OCI-LY1 (cell line): ENCODE measurements at regions not wholly inside any gene's neighbourhood (a gene's known extent, or its start where the extent isn't known, plus 50 kb on each side); places are given as distances from the start of the nearest gene placed in this dataset.
A peak's percentile ranks its signal among the peaks of the same experiment; 100 is the strongest.

Experiments used
- H2AFZ ChIP-seq: fragments of 200-600 bp; sonication (generic), shearing (Covaris generic); 2 replicates; pipeline ENCODE4 v1.6.0; 2014; ENCODE audit warnings: antibody characterized with exemption, mild to moderate bottlenecking, low read length
- H3F3A ChIP-seq: fragments of 200-600 bp; sonication (generic), shearing (Covaris generic); 2 replicates; pipeline ENCODE4 v1.6.0; 2014; ENCODE audit warnings: mild to moderate bottlenecking, antibody characterized with exemption, low read length, moderate library complexity; ENCODE audit not compliant: insufficient read depth
- H3K27ac ChIP-seq: fragments of 200-600 bp; sonication (generic); 2 replicates; pipeline ENCODE4 v1.5.1; 2014; ENCODE audit warnings: low read length, mixed run types, mild to moderate bottlenecking, low read depth; ENCODE audit not compliant: poor library complexity, severe bottlenecking
- H3K27me3 ChIP-seq: fragments of 200-600 bp; sonication (generic); 2 replicates; pipeline ENCODE4 v1.6.0; 2014; ENCODE audit warnings: antibody characterized with exemption, mild to moderate bottlenecking, low read length, moderate library complexity; ENCODE audit not compliant: insufficient read depth
- H3K36me3 ChIP-seq: fragments of 200-600 bp; sonication (generic); 2 replicates; pipeline ENCODE4 v1.6.1; 2014; ENCODE audit warnings: mild to moderate bottlenecking, antibody characterized with exemption, low read length, moderate library complexity, mixed read lengths; ENCODE audit not compliant: insufficient read depth
- H3K4me1 ChIP-seq: fragments of 200-600 bp; sonication (generic); 2 replicates; pipeline ENCODE4 v1.5.1; 2014; ENCODE audit warnings: mild to moderate bottlenecking, low read length, moderate library complexity; ENCODE audit not compliant: insufficient read depth, severe bottlenecking
- H3K4me2 ChIP-seq: fragments of 200-600 bp; sonication (generic), shearing (Covaris generic); 2 replicates; pipeline ENCODE4 v1.6.1; 2014; ENCODE audit warnings: low read length
- H3K4me3 ChIP-seq: fragments of 200-600 bp; sonication (generic); 2 replicates; pipeline ENCODE4 v1.5.1; 2014; ENCODE audit warnings: low read length, low read depth, mild to moderate bottlenecking, mixed read lengths; ENCODE audit not compliant: poor library complexity, severe bottlenecking
- H3K79me2 ChIP-seq: fragments of 200-600 bp; shearing (Covaris generic); 2 replicates; pipeline ENCODE4 v1.6.1; 2016; ENCODE audit warnings: mixed run types, low read length, mixed read lengths; ENCODE audit not compliant: insufficient read depth
- H3K9ac ChIP-seq: fragments of 200-600 bp; sonication (generic), shearing (Covaris generic); 2 replicates; pipeline ENCODE4 v1.6.1; 2014; ENCODE audit warnings: mild to moderate bottlenecking, low read length, mixed read lengths
- H3K9me2 ChIP-seq: fragments of 200-600 bp; sonication (generic), shearing (Covaris generic); 2 replicates; pipeline ENCODE4 v1.6.1; 2014; ENCODE audit warnings: low read depth, mild to moderate bottlenecking, low read length, mixed read lengths
- H3K9me3 ChIP-seq: fragments of 200-600 bp; shearing (Covaris generic); 2 replicates; pipeline ENCODE4 v1.6.1; 2014; ENCODE audit warnings: low read length, mixed read lengths
- H4K20me1 ChIP-seq: fragments of 200-600 bp; sonication (generic), shearing (Covaris generic); 2 replicates; pipeline ENCODE4 v1.6.0; 2016; ENCODE audit warnings: mild to moderate bottlenecking, low read length; ENCODE audit not compliant: insufficient read depth
- EZH2 ChIP-seq: fragments of 200-600 bp; sonication (generic), shearing (Covaris generic); IDR thresholded peaks from 2 replicates; pipeline ENCODE4 v1.8.0; 2017; ENCODE audit warnings: borderline replicate concordance, mixed run types, mild to moderate bottlenecking, antibody characterized with exemption, low read length, moderate library complexity, mixed read lengths
- TF ChIP-seq, protein P1 (sequence below): fragments of 200-600 bp; sonication (generic), shearing (Covaris generic); IDR thresholded peaks from 2 replicates; pipeline ENCODE4 v1.5.1; 2017; ENCODE audit warnings: mild to moderate bottlenecking, antibody characterized with exemption, low read length, moderate library complexity, mixed read lengths

GRCh38 chr16:85345129-85345639 is 232.9 kb upstream of the CIBAR2 start:
- H3K79me2 ChIP-seq: no peaks in the 10 kb centered on the region
- H3K9me2 ChIP-seq: no peaks in the 10 kb centered on the region
- H3K4me1 ChIP-seq: no peaks in the 10 kb centered on the region
- no peak overlapping the region for H3K27ac ChIP-seq
- H3K27me3 ChIP-seq: peaks cover 10% of the 10 kb centered on the region; the same call in 1 of the 2 replicates
- no peak overlapping the region for H2AFZ ChIP-seq
- no peaks in the 10 kb centered on the region for H3K9me3 ChIP-seq
- H3K4me2 ChIP-seq: no peak overlapping the region
- H4K20me1 ChIP-seq: no peaks in the 10 kb centered on the region
- no peak overlapping the region for H3K9ac ChIP-seq
- TF ChIP-seq, protein P1, sequence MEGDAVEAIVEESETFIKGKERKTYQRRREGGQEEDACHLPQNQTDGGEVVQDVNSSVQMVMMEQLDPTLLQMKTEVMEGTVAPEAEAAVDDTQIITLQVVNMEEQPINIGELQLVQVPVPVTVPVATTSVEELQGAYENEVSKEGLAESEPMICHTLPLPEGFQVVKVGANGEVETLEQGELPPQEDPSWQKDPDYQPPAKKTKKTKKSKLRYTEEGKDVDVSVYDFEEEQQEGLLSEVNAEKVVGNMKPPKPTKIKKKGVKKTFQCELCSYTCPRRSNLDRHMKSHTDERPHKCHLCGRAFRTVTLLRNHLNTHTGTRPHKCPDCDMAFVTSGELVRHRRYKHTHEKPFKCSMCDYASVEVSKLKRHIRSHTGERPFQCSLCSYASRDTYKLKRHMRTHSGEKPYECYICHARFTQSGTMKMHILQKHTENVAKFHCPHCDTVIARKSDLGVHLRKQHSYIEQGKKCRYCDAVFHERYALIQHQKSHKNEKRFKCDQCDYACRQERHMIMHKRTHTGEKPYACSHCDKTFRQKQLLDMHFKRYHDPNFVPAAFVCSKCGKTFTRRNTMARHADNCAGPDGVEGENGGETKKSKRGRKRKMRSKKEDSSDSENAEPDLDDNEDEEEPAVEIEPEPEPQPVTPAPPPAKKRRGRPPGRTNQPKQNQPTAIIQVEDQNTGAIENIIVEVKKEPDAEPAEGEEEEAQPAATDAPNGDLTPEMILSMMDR: no peak
- TF ChIP-seq EZH2: no peak
- no peaks in the 10 kb centered on the region for H3F3A ChIP-seq
- H3K4me3 ChIP-seq: no peak overlapping the region
- H3K36me3 ChIP-seq: no peaks in the 10 kb centered on the region

GRCh38 chr16:85346404-85347212 is 234.3 kb upstream of the CIBAR2 start:
- H3K79me2 ChIP-seq: no peaks in the 10 kb centered on the region
- no peaks in the 10 kb centered on the region for H3K36me3 ChIP-seq
- H3K4me3 ChIP-seq: no peak overlapping the region
- peaks cover 23% of the 10 kb centered on the region; the same call in 1 of the 2 replicates for H3K27me3 ChIP-seq
- H2AFZ ChIP-seq: no peak overlapping the region
- no peak overlapping the region for H3K9ac ChIP-seq
- H3K4me1 ChIP-seq: no peaks in the 10 kb centered on the region
- H3K9me2 ChIP-seq: no peaks in the 10 kb centered on the region
- TF ChIP-seq, protein P1: no peak
- no peaks in the 10 kb centered on the region for H4K20me1 ChIP-seq
- no peaks in the 10 kb centered on the region for H3K9me3 ChIP-seq
- H3F3A ChIP-seq: no peaks in the 10 kb centered on the region
- no peak overlapping the region for H3K4me2 ChIP-seq
- no peak overlapping the region for H3K27ac ChIP-seq

DNA sequence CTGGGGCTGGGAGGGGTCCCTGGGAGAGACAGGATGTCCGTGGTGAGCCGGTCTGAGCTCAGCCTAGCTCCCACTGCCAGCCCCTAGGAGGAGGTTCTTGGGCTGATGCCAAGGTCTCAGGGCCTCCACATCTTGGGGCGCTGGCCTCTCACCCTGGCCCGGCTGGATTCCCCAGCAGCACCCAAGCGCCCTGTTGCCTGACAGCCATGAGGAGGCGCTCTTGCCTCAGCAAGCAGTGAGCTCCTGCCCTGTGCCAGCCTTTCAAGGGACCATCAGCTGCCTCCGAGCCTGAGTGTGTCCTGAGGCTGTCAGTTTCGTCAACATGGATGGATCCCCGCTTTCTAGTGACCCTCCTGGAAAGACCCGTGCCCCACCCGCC is 234.9 kb upstream of the CIBAR2 start:
- H3K4me1 ChIP-seq: no peaks in the 10 kb centered on the region
- no peaks in the 10 kb centered on the region for H3K9me3 ChIP-seq
- H3K36me3 ChIP-seq: no peaks in the 10 kb centered on the region
- no peaks in the 10 kb centered on the region for H3K79me2 ChIP-seq
- H4K20me1 ChIP-seq: no peaks in the 10 kb centered on the region
- H3K9me2 ChIP-seq: no peaks in the 10 kb centered on the region
- no peak overlapping the region for H3K27ac ChIP-seq
- no peak overlapping the region for H3K4me3 ChIP-seq
- peaks cover 23% of the 10 kb centered on the region; the same call in 1 of the 2 replicates for H3K27me3 ChIP-seq
- no peaks in the 10 kb centered on the region for H3F3A ChIP-seq
- H2AFZ ChIP-seq: no peak overlapping the region
- no peak overlapping the region for H3K4me2 ChIP-seq
- no peak for TF ChIP-seq EZH2
- TF ChIP-seq, protein P1: peak; percentile 61
- no peak overlapping the region for H3K9ac ChIP-seq
